ENCODE measurements at regions not wholly inside any gene's neighbourhood (a gene's known extent, or its start where the extent isn't known, plus 50 kb on each side); places are given as distances from the start of the nearest gene placed in this dataset.

DNA sequence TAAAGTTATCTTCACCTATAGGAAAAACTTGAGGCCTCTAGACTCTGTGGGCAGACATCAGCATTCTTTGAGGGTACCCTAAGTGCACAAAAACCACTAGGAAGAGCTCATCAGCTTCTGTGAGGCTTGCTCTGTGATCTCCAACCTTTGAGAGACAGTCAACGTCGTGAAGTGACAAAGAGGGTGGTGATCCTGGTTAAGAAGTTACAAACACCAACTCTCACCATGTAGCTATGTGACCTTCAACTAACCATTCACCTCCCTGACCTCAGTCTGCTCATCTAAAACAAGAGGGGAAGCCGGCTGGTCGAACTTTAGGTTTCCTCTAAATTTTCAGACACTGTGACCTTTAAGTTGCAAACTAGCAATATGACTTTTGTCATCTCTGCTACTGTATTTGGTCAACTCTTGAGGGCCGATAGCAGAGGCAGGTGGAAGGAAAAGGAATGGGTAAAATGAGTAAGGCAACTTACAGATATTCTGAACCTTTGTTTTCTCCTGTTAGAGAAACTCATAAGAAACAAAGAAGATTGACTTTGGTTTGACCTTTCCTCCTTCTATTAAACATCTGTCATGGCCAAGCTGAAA, 103.2 kb upstream of the PARP11 start:
- no peak overlapping the region for H3K4me3 ChIP-seq (ENCODE audit: low read length)
- no peak for TF ChIP-seq ZNF274 (IDR thresholded peaks at IDR 0.05; ENCODE audit: low read depth, low read length)

DNA sequence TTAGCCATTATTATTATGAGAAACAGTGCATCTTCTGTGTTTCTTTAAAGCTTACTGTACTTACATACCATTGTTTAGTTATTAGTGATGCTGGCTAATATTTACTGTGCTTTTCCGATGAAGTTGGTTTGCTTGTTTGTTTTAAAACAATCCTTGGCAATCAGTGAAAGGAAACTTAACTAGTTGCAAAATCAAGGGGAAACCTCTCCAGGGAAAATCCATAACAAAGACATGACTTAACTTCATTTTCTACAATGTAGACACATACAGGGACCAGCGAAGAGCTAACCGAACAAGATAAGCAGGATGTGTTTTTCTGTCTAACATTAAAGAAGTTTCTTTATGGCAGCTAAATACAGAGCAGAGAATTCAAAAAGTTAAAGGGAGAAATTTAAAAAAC, 102.5 kb upstream of the PARP11 start:
- no peak for TF ChIP-seq ZNF274 (IDR thresholded peaks at IDR 0.05; ENCODE audit: low read depth, low read length)
- H3K4me3 ChIP-seq (ENCODE audit: low read length) = no peak overlapping the region

DNA sequence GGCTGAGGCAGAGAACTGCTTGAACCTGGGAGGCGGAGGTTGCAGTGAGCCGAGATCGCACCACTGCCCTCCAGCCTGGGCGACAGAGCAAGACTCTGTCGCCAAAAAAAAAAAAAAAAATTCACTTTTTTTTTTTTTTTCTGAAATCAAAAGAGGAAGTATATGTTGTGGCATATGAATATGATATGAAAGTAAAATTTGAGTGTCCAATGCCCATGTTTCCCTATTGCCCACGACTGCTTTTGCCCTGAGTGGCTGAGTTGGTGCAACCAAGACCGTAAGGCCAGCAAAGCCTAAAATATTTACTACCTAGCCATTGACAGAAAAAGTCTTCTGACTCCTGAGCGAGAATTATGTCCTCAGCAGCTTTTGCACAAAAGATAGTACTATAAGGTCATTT, 101.7 kb upstream of the PARP11 start:
- TF ChIP-seq ZNF274 (IDR thresholded peaks at IDR 0.05; ENCODE audit: low read depth, low read length) = no peak
- H3K4me3 ChIP-seq (ENCODE audit: low read length) = no peak overlapping the region

DNA sequence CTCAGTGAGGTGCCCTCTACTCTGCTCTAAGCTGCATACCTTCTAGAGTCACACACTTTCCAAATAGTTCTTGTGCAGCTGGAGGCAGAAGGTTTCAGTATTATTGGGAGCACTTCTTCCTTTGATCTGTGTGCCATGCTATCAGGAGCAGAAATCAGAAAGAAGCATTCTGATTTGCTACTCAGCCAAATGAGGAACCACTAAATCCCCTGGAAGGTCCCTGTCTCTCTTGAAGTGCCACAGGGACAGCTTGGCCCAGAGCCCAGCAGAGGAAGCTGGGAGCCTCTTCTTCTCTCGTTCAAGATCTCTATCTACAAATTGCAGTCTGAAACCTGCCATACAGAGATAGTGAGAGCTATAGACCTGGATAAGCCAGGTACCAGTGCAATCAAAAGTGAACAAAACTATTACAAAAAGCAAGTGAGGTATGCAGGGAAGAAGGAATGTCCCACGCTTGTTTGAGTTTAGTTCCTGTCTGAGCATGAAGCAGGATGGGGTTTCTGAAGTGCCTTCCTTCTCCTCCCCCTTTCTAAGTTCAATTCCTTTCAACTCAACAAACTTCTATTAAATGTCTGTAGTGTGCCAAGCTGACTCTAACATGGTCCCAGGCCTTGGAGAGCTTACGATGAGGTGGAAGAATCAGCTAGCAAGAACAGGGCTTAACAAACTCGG, 100.9 kb upstream of the PARP11 start:
- no peak overlapping the region for H3K4me3 ChIP-seq (ENCODE audit: low read length)
- TF ChIP-seq ZNF274 (IDR thresholded peaks at IDR 0.05; ENCODE audit: low read depth, low read length) = no peak

DNA sequence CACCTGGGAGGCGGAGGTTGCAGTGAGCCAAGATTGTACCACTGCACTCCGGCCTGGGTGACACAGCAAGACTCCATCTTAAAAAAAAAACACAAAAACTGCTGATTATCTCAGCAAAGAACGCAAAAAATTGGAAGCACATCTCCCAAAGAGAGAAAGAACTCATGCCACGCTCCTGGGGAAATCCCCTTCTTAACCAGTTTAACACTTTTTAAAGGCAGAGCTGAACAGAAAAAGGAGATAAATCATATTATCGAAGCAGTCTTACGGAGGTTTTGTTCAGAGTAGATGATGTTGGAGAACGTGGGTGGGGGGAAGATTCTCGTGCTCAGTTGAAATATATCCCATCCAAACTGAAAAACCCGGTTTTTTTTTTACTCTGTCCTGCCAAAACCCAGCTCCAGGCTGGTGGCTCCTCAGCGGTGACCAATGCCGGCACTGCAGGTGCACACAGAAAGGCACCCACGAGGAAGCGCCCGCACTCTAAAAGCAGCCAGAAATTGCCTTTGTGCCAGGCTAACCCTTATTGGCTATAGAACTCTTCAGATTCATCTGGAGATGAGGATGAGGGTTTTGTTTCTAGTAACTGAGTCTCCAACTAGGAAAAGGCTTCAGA, 100.2 kb upstream of the PARP11 start:
- no peak for TF ChIP-seq ZNF274 (IDR thresholded peaks at IDR 0.05; ENCODE audit: low read depth, low read length)
- H3K4me3 ChIP-seq (ENCODE audit: low read length) = no peak overlapping the region

DNA sequence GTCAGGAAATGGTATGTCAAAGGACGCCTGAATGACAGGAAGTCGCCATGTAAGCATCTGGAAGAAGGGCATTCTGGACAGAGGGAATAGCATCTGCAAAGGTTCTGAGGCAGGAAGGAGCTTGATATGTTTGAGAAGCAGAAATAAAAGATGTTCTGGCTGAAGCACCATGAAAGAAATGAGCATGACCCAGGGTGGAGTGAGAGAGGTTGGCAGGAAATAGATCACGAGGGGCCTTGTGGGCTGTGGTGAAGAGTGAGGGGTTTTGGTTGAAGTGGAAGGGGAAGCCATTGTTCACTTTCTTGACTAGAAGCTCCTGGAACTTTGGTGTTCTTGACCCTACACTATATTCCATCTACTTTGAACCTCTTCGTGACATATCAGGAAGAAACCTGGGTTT, 99.4 kb upstream of the PARP11 start:
- no peak for TF ChIP-seq ZNF274 (IDR thresholded peaks at IDR 0.05; ENCODE audit: low read depth, low read length)

DNA sequence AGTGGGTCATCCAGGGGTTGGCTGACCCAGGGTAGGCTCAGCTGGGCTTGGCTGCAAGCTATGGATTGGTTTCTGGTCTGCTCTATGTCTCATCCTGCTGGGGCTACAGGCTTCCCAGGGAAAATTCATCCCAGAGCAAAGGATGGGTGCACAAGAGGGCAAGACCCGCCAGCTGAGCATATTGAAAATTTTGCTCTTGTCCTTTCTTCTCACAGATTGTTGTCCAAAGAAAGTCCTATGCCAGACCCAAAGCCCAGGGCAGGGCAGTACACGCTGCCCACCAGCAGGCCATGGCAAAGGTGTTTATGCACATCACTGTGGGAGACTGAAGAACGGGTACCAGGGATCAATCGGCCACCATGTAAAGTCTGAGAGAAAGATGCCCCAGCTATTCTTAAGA, 95.3 kb upstream of the PARP11 start:
- TF ChIP-seq ZNF274 (IDR thresholded peaks at IDR 0.05; ENCODE audit: low read depth, low read length) = no peak
- H3K4me3 ChIP-seq (ENCODE audit: low read length) = no peak overlapping the region

More for the DNA sequence above, 99.4 kb upstream of the PARP11 start:
- no peak overlapping the region for H3K4me3 ChIP-seq (ENCODE audit: low read length)

DNA sequence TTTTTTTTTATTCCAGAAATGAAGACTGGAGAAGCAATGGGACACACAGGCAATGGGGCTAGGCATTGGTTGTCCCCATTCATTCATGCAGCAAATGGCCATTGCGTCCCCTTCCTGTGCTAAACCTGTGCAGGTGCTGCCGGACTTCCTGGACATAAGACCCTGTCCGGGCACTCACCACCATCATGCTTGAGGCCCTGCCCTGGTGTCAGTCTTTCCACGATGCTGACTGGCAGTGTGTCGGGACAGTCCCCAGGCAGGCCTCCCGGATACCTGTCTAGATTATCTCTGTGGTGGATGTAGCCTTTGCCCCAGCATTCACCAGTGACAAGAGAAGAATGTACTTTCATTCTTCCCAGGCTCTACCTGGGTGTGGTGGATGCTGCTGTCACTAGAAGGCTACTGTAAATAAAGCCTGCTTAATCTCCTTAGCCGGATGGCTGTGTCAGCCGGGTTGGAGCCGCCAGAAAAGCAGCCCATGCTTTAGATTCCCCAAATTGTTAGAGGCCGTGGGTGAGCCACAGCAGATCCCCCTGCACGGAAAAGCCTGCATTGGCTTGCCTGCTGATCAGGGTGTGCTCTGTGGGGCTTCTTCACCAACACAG, 94.5 kb upstream of the PARP11 start:
- TF ChIP-seq ZNF274 (IDR thresholded peaks at IDR 0.05; ENCODE audit: low read depth, low read length) = no peak
- H3K4me3 ChIP-seq (ENCODE audit: low read length) = no peak overlapping the region

DNA sequence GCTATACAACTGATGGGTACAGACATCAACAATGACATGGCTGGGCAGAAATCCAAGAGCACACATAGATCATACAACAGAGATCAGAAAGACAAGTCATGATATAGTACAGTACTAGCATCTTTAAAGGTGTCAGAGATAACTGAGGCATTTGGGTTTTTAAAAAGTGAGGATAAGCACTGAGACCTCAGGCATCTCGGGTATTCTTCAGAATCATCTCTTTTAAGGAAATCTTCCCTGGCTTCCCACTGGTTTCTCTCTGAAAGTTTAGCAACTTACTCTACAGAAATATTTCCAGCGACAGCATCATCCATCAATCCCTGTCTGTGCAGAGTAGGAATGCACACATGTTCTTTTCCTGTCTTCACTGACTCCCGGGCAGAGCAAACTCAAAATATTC, 93.2 kb upstream of the PARP11 start:
- TF ChIP-seq ZNF274 (IDR thresholded peaks at IDR 0.05; ENCODE audit: low read depth, low read length) = no peak
- H3K4me3 ChIP-seq (ENCODE audit: low read length) = no peak overlapping the region

DNA sequence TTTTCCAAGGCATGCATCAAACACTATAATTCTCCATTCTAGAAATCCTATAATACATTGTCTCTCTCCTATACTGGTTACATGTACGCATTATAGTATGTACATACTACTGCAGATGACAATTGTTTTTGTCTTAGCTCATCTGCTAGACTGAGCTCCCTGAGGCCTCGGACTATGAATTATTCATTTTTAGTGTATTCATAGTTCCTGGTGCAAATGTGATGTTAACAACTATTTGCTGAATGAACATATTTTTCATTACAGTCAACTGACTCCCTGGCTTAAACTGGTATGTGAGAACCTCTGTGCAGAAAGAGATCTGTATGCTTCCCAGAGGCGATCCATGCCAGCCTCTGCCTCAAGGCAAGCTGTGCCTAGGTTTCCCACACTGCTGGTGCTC, 91.8 kb upstream of the PARP11 start:
- H3K4me3 ChIP-seq (ENCODE audit: low read length) = no peak overlapping the region
- no peak for TF ChIP-seq ZNF274 (IDR thresholded peaks at IDR 0.05; ENCODE audit: low read depth, low read length)

DNA sequence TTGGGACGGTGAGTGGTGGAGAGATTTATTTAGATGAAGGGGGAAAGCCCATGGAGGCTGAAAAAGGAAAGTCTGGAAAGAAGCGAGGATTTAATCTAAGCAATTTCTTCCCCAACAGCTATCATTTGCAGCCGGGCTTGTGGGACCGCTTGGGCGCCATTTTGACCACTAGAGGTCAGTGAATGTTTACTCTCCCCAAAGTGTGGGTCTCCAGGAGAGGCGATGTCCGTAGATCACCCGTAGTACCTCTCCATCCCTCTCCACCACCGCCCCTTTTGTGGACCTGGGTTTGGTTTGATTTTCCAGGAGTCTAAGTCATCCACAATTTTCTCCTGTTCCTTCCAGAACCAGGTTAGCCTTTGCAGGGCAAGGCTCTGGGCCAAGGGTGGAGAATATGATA, 91.2 kb upstream of the PARP11 start:
- no peak overlapping the region for H3K4me3 ChIP-seq (ENCODE audit: low read length)
- TF ChIP-seq ZNF274 (IDR thresholded peaks at IDR 0.05; ENCODE audit: low read depth, low read length) = no peak

DNA sequence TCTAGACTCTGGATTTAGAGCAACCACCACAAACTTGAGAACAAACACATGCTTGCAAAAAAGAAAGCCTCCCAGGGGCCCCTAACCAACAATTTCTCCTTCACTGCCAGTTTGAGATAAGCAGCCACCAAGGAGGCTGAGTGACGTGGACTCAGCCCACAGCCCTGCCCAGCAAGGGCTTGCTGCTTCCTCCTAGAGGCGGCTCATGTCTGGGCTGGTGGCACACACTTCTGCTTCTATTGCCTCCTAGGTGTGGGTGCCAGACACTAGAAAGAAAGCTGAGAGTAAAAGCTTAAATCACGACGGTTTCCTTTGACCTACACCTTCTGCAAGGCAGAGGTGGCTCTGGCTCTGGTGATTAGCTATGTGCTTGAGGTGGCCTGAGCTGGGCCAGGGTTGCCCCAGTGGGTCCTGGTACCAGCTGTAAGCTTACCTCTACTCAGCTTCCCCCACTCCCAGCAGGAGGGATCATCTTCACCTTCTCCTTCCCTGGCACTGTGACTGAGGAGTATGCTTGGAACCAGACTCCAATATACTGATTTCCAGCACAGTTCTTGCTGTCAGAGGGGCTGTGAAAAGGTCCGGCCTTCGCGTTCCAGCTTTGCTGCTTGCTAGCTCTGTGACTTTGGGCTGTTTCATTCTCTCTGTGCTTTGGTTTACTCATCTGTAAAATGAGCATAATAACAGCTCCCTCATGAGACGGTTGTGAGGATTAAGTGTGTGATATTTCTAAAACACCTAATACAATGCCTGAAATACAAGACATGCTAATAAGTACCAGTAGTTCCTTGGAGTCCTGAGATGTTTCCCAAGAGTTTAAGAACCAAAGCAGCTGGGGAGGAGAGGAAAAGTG, 89.7 kb upstream of the PARP11 start:
- H3K4me3 ChIP-seq (ENCODE audit: low read length) = no peak overlapping the region
- no peak for TF ChIP-seq ZNF274 (IDR thresholded peaks at IDR 0.05; ENCODE audit: low read depth, low read length)

DNA sequence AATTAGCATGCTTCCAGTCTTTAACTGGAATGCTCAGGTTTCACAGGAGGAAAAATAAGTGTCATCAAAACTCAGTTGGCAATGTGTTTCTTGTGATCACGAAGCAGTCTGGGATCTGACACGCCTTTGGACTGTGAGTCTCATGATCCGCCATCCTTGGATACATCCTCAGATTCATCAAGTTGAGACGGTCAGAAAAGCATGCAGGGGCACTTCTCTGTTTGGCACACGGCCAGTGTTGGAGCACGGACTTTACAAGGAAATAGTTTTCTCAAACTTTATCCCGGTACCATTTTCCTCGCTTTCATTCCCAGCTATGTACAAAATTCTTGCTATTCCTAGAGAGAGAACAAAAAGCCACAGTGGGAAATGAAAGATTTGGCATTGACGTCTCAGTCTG, 88.4 kb upstream of the PARP11 start:
- TF ChIP-seq ZNF274 (IDR thresholded peaks at IDR 0.05; ENCODE audit: low read depth, low read length) = no peak
- H3K4me3 ChIP-seq (ENCODE audit: low read length) = no peak overlapping the region
